Heart left ventricle (tissue), 16 donors: ENCODE measurements at regions not wholly inside any gene's neighbourhood (a gene's known extent, or its start where the extent isn't known, plus 50 kb on each side); places are given as distances from the start of the nearest gene placed in this dataset.

Experiments
- ATAC-seq, 4 donors: fragments of 200-7000 bp; cut with Tn5 transposase; one replicate each; pipeline ENCODE4 v1.9.1; 2020 to 2022; ENCODE audit warnings: moderate library complexity in 4 of 4, mild to moderate bottlenecking in 3 of 4, moderate number of reproducible peaks in 1 of 4
- DNase-seq, 5 donors: peaks; one replicate each; pipeline ENCODE4 v3.0.0-alpha.2; 2020
- H3K27ac ChIP-seq, 12 donors: fragments of 200-600 bp; sonication (generic) in 4 of 12; one replicate each; pipeline versions ENCODE4 v1.5.0 to v1.8.0; 2016 to 2022; ENCODE audit warnings: mild to moderate bottlenecking in 2 of 12
- H3K27me3 ChIP-seq, 9 donors: fragments of 200-600 bp; sonication (generic) in 2 of 9; one replicate each; pipeline versions ENCODE4 v1.5.1 to v1.8.0; 2016 to 2022; ENCODE audit warnings: mild to moderate bottlenecking in 3 of 9
- H3K36me3 ChIP-seq, 9 donors: fragments of 200-600 bp; sonication (generic) in 2 of 9; one replicate each; pipeline versions ENCODE4 v1.5.0 to v1.8.0; 2018 to 2022; ENCODE audit warnings: mild to moderate bottlenecking in 2 of 9
- H3K4me1 ChIP-seq, 12 donors: fragments of 200-600 bp; sonication (generic) in 4 of 12; one replicate each; pipeline versions ENCODE4 v1.5.0 to v1.8.0; 2016 to 2022; ENCODE audit warnings: mild to moderate bottlenecking in 3 of 12
- H3K4me3 ChIP-seq, 12 donors: fragments of 200-600 bp; sonication (generic) in 4 of 12; one replicate each; pipeline versions ENCODE4 v1.5.0 to v1.8.0; 2017 to 2022; ENCODE audit warnings: mild to moderate bottlenecking in 9 of 12, moderate library complexity in 4 of 12
- H3K9me3 ChIP-seq, 12 donors: fragments of 200-600 bp; sonication (generic) in 4 of 12; one replicate each; pipeline versions ENCODE4 v1.5.0 to v1.8.0; 2016 to 2022; ENCODE audit warnings: mild to moderate bottlenecking in 1 of 12
- CTCF ChIP-seq, 12 donors: fragments of 200-600 bp; sonication (generic) in 4 of 12; IDR thresholded peaks; one replicate each; pipeline versions ENCODE4 v1.5.0 to v1.8.0; 2018 to 2022; ENCODE audit warnings: antibody characterized with exemption in 12 of 12, mild to moderate bottlenecking in 5 of 12
- POLR2A ChIP-seq, 2 donors: fragments of 450-650 bp; IDR thresholded peaks; one replicate each; pipeline ENCODE4 v1.6.1; 2017; ENCODE audit warnings: antibody characterized with exemption in 2 of 2, mild to moderate bottlenecking in 2 of 2, moderate library complexity in 2 of 2
- WGBS, 4 donors: extraction: QIAGEN DNeasy Blood & Tissue Kit in 2 of 4; methylation state at CpG; one replicate each; pipeline versions ENCODE4 v1.1.5 to v1.1.7; 2013 to 2018; 5-methylcytosine and 5-hydroxymethylcytosine counted together
- intact Hi-C, 10 donors: fragments of 100-400 bp; cut with DNase I; formaldehyde crosslinking; loops; one replicate each; pipeline versions ENCODE4 v1.11.1 to v1.14.2; 2022
- donor health status: ischemic (EF 13 %, LVEDD 7.1; RV severe dilation, severe dysfunction).
- donor health status: healthy with polysubstance abuse.
- donor health status: DM: no; HTN: yes; CAD: no.
- donor health status: DM: no; HTN: no; CAD: no.
- donor health status: ischemic (EF 25% LVEDD 6.9; RV normal size, moderate dysfunction).
- donor health status: ischemic (EF 25% LVEDD 5.7; RV mildly dilated, moderate dysfunction).
- donor health status: healthy.
- donor health status: DM: yes; HTN: yes; CAD: no.
- donor health status: ischemic (EF 35%, LVEDD 5.7; RV mildly dilated, moderate dysfunction).
- donor health status: nonischemic (EF 11% LVEDD 7.7; RV severe dilation, severe dysfunction).
- donor health status: DM: yes; HTN: yes; CAD: no.
- donor health status: PGD.
- donor health status: ischemic (EF 29% LVEDD 5.4; RV normal size, mild dysfunction).
- donor health status: nonischemic (EF 23%, LVEDD 6.1; RV moderate dilation, normal function).

- intact Hi-C loops = no loop called here
- WGBS, 4 donors = 55 to 79% (median 66%) methylated on average over 2 of the region's 2 CpGs
- H3K36me3 ChIP-seq = no peaks in the 10 kb centered on the region
- H3K9me3 ChIP-seq = peaks cover 0 to 6% (median 0%) of the 10 kb centered on the region in 12 donors
- no peak for DNase-seq
- H3K27ac ChIP-seq = no peak overlapping the region
- no peaks in the 10 kb centered on the region for H3K4me1 ChIP-seq
- TF ChIP-seq CTCF (IDR thresholded peaks at IDR 0.05) (no peak), POLR2A (IDR thresholded peaks at IDR 0.05) (no peak)
- H3K4me3 ChIP-seq = no peak overlapping the region
- no peak for ATAC-seq
- no peaks in the 10 kb centered on the region for H3K27me3 ChIP-seq
Observed at GRCh38 chr10:23493711-23494110, 54.8 kb downstream of the OTUD1 start.

GRCh38 chr10:23496727-23497126 is 57.9 kb downstream of the OTUD1 start:
- no peaks in the 10 kb centered on the region for H3K4me1 ChIP-seq
- no peaks in the 10 kb centered on the region for H3K27me3 ChIP-seq
- no peaks in the 10 kb centered on the region for H3K9me3 ChIP-seq
- no peak for DNase-seq
- H3K36me3 ChIP-seq = no peaks in the 10 kb centered on the region
- no peak overlapping the region for H3K4me3 ChIP-seq
- WGBS, 4 donors = 49 to 81% (median 59%) methylated on average over 5 of the region's 5 CpGs
- ATAC-seq = no peak
- intact Hi-C loops = no loop called here
- H3K27ac ChIP-seq = no peak overlapping the region
- no peak for TF ChIP-seq POLR2A (IDR thresholded peaks at IDR 0.05)
- no peak for TF ChIP-seq CTCF (IDR thresholded peaks at IDR 0.05)

GRCh38 chr10:23499372-23500132 is 60.7 kb downstream of the OTUD1 start:
- Histone ChIP-seq H3K36me3 (no peaks in the 10 kb centered on the region), H3K27ac (no peak overlapping the region), H3K4me3 (no peak overlapping the region), H3K4me1 (no peaks in the 10 kb centered on the region), H3K27me3 (no peaks in the 10 kb centered on the region), H3K9me3 (no peaks in the 10 kb centered on the region)
- no peak for DNase-seq
- ATAC-seq = no peak
- no peak for TF ChIP-seq POLR2A (IDR thresholded peaks at IDR 0.05)
- no peak for TF ChIP-seq CTCF (IDR thresholded peaks at IDR 0.05)
- intact Hi-C loops = no loop called here
- 61 to 66% (median 64%) methylated on average over 10 of the region's 10 CpGs for WGBS, 4 donors

- H3K9me3 ChIP-seq = no peaks in the 10 kb centered on the region
- ATAC-seq (no peak), DNase-seq (no peak)
- WGBS, 4 donors = 85 to 94% (median 86%) methylated on average over 4 of the region's 4 CpGs
- no peak overlapping the region for H3K27ac ChIP-seq
- TF ChIP-seq POLR2A (IDR thresholded peaks at IDR 0.05) (no peak), CTCF (IDR thresholded peaks at IDR 0.05) (no peak)
- H3K4me1 ChIP-seq = no peaks in the 10 kb centered on the region
- H3K27me3 ChIP-seq = no peaks in the 10 kb centered on the region
- no peaks in the 10 kb centered on the region for H3K36me3 ChIP-seq
- intact Hi-C loops = no loop called here
- no peak overlapping the region for H3K4me3 ChIP-seq
Observed at GRCh38 chr10:23505797-23506465, 67.1 kb downstream of the OTUD1 start.
